Transverse colon (tissue), 1 donor: ENCODE measurements at regions not wholly inside any gene's neighbourhood (a gene's known extent, or its start where the extent isn't known, plus 50 kb on each side); places are given as distances from the start of the nearest gene placed in this dataset.

Experiments
- EP300 ChIP-seq: sonication (generic); formaldehyde crosslinking; IDR thresholded peaks from one replicate; pipeline ENCODE4 v1.6.1; 2017; ENCODE audit warnings: antibody characterized with exemption, low read depth
- POLR2A ChIP-seq: fragments of 450-650 bp; IDR thresholded peaks from one replicate; pipeline ENCODE4 v1.6.1; 2016; ENCODE audit warnings: antibody characterized with exemption, mild to moderate bottlenecking, moderate library complexity

DNA sequence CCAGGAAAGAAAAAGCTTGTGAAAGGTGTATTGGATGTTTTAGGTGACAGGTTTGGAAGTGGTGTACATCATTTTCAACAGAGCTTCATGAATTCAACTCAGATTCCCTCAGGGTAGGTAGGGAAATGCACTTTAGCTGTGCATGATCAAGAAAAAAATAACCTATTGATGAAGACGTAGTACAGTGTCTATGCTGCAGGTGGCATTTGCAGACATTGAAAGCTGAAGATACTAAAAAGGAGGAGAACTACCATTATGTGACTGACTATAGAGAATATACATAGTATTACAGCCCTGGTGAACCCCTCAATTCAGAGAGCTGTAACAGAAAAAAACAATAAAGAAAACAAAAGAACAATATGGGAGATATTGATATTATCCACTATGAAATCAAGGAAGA lies 2344.7 kb upstream of the ACO1 start:
- no peak for TF ChIP-seq EP300
- TF ChIP-seq POLR2A = no peak
